DOHH2 (cell line): ENCODE measurements at regions not wholly inside any gene's neighbourhood (a gene's known extent, or its start where the extent isn't known, plus 50 kb on each side); places are given as distances from the start of the nearest gene placed in this dataset.

Source experiments
- EZH2phosphoT487 ChIP-seq: fragments of 200-600 bp; sonication (generic); IDR thresholded peaks from 2 replicates; pipeline ENCODE4 v1.6.1; 2017; ENCODE audit warnings: borderline replicate concordance, mild to moderate bottlenecking, antibody characterized with exemption, low read length, moderate library complexity, mixed read lengths
- TF ChIP-seq, protein P1 (sequence below): fragments of 200-600 bp; sonication (generic); IDR thresholded peaks from one replicate; pipeline ENCODE4 v1.5.1; 2014; ENCODE audit warnings: antibody characterized with exemption, mild to moderate bottlenecking, low read depth, low read length; ENCODE audit not compliant: poor library complexity, severe bottlenecking

DNA sequence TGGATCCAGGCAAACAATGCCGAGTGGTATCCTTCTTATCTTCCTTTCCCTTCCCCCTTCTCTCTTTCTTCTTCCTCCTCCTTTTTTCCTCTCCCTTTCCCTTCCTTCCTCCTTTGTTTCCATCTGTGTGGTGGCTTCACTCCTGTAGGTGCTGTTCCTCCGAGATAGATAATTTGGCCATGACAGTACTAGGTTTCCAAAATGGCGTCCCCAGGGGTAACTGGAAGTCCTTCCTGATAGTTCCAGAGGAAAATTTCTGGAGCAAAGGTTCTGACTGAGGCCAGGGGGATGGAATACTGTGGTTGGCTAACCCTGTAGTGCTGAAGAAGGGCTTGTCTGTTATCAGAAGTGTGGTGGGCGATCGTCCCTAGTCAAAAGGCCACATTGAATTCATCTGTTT lies 52.5 kb upstream of the CCDC6 start:
- TF ChIP-seq, protein P1, sequence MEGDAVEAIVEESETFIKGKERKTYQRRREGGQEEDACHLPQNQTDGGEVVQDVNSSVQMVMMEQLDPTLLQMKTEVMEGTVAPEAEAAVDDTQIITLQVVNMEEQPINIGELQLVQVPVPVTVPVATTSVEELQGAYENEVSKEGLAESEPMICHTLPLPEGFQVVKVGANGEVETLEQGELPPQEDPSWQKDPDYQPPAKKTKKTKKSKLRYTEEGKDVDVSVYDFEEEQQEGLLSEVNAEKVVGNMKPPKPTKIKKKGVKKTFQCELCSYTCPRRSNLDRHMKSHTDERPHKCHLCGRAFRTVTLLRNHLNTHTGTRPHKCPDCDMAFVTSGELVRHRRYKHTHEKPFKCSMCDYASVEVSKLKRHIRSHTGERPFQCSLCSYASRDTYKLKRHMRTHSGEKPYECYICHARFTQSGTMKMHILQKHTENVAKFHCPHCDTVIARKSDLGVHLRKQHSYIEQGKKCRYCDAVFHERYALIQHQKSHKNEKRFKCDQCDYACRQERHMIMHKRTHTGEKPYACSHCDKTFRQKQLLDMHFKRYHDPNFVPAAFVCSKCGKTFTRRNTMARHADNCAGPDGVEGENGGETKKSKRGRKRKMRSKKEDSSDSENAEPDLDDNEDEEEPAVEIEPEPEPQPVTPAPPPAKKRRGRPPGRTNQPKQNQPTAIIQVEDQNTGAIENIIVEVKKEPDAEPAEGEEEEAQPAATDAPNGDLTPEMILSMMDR = no peak
- no peak for TF ChIP-seq EZH2phosphoT487
